ENCODE measurements at regions not wholly inside any gene's neighbourhood (a gene's known extent, or its start where the extent isn't known, plus 50 kb on each side); places are given as distances from the start of the nearest gene placed in this dataset.

GRCh38 chr13:90120026-90120425 is 1227.5 kb upstream of the MIR17HG start:
- Histone ChIP-seq H3K9ac (ENCODE audit: low read depth, low read length) (no peak overlapping the region), H3K9me3 (ENCODE audit: control insufficient read depth, insufficient read depth, low read length) (no peaks in the 10 kb centered on the region), H3K36me3 (ENCODE audit: insufficient read depth, low read length) (no peaks in the 10 kb centered on the region), H3K4me1 (ENCODE audit: insufficient read depth, low read length) (0 out of 2 replicates have a peak, but pooled peaks cover 5% of the 10 kb centered on the region)

GRCh38 chr13:90121784-90122183 is 1225.7 kb upstream of the MIR17HG start:
- Histone ChIP-seq H3K9ac (ENCODE audit: low read depth, low read length) (no peak overlapping the region), H3K36me3 (ENCODE audit: insufficient read depth, low read length) (no peaks in the 10 kb centered on the region), H3K4me1 (ENCODE audit: insufficient read depth, low read length) (0 out of 2 replicates have a peak, but pooled peaks cover 5% of the 10 kb centered on the region), H3K9me3 (ENCODE audit: control insufficient read depth, insufficient read depth, low read length) (no peaks in the 10 kb centered on the region)

GRCh38 chr13:90122531-90122930 is 1225.0 kb upstream of the MIR17HG start:
- Histone ChIP-seq H3K9me3 (ENCODE audit: control insufficient read depth, insufficient read depth, low read length) (no peaks in the 10 kb centered on the region), H3K9ac (ENCODE audit: low read depth, low read length) (no peak overlapping the region), H3K36me3 (ENCODE audit: insufficient read depth, low read length) (no peaks in the 10 kb centered on the region)

GRCh38 chr13:90135558-90135957 is 1211.9 kb upstream of the MIR17HG start:
- Histone ChIP-seq H3K9ac (ENCODE audit: low read depth, low read length) (no peak overlapping the region), H3K4me1 (ENCODE audit: insufficient read depth, low read length) (no peaks in the 10 kb centered on the region), H3K36me3 (ENCODE audit: insufficient read depth, low read length) (no peaks in the 10 kb centered on the region), H3K9me3 (ENCODE audit: control insufficient read depth, insufficient read depth, low read length) (no peaks in the 10 kb centered on the region)

More at GRCh38 chr13:90122531-90122930, 1225.0 kb upstream of the MIR17HG start:
- H3K4me1 ChIP-seq (ENCODE audit: insufficient read depth, low read length) = 0 out of 2 replicates have a peak, but pooled peaks cover 5% of the 10 kb centered on the region

- no peak overlapping the region for H3K9ac ChIP-seq (ENCODE audit: low read depth, low read length)
- no peaks in the 10 kb centered on the region for H3K4me1 ChIP-seq (ENCODE audit: insufficient read depth, low read length)
- no peaks in the 10 kb centered on the region for H3K9me3 ChIP-seq (ENCODE audit: control insufficient read depth, insufficient read depth, low read length)
- no peaks in the 10 kb centered on the region for H3K36me3 ChIP-seq (ENCODE audit: insufficient read depth, low read length)
Measured at GRCh38 chr13:90142251-90142650, 1205.2 kb upstream of the MIR17HG start.

GRCh38 chr13:90154311-90154960 is 1193.1 kb upstream of the MIR17HG start:
- H3K9ac ChIP-seq (ENCODE audit: low read depth, low read length) = no peak overlapping the region
- no peaks in the 10 kb centered on the region for H3K4me1 ChIP-seq (ENCODE audit: insufficient read depth, low read length)
- no peaks in the 10 kb centered on the region for H3K9me3 ChIP-seq (ENCODE audit: control insufficient read depth, insufficient read depth, low read length)
- no peaks in the 10 kb centered on the region for H3K36me3 ChIP-seq (ENCODE audit: insufficient read depth, low read length)

- Histone ChIP-seq H3K4me1 (ENCODE audit: insufficient read depth, low read length) (no peaks in the 10 kb centered on the region), H3K9me3 (ENCODE audit: control insufficient read depth, insufficient read depth, low read length) (no peaks in the 10 kb centered on the region), H3K9ac (ENCODE audit: low read depth, low read length) (no peak overlapping the region), H3K36me3 (ENCODE audit: insufficient read depth, low read length) (no peaks in the 10 kb centered on the region)
Measured at GRCh38 chr13:90156390-90156789, 1191.1 kb upstream of the MIR17HG start.

- no peaks in the 10 kb centered on the region for H3K4me1 ChIP-seq (ENCODE audit: insufficient read depth, low read length)
- H3K9me3 ChIP-seq (ENCODE audit: control insufficient read depth, insufficient read depth, low read length) = no peaks in the 10 kb centered on the region
- no peak overlapping the region for H3K9ac ChIP-seq (ENCODE audit: low read depth, low read length)
Measured at GRCh38 chr13:90168953-90169352, 1178.5 kb upstream of the MIR17HG start.

GRCh38 chr13:90170208-90170607 is 1177.3 kb upstream of the MIR17HG start:
- no peaks in the 10 kb centered on the region for H3K36me3 ChIP-seq (ENCODE audit: insufficient read depth, low read length)
- no peaks in the 10 kb centered on the region for H3K4me1 ChIP-seq (ENCODE audit: insufficient read depth, low read length)
- H3K9me3 ChIP-seq (ENCODE audit: control insufficient read depth, insufficient read depth, low read length) = no peaks in the 10 kb centered on the region
- no peak overlapping the region for H3K9ac ChIP-seq (ENCODE audit: low read depth, low read length)

More at GRCh38 chr13:90168953-90169352, 1178.5 kb upstream of the MIR17HG start:
- H3K36me3 ChIP-seq (ENCODE audit: insufficient read depth, low read length) = no peaks in the 10 kb centered on the region

GRCh38 chr13:90171649-90172048 is 1175.8 kb upstream of the MIR17HG start:
- no peaks in the 10 kb centered on the region for H3K9me3 ChIP-seq (ENCODE audit: control insufficient read depth, insufficient read depth, low read length)
- H3K9ac ChIP-seq (ENCODE audit: low read depth, low read length) = no peak overlapping the region
- H3K4me1 ChIP-seq (ENCODE audit: insufficient read depth, low read length) = no peaks in the 10 kb centered on the region
- no peaks in the 10 kb centered on the region for H3K36me3 ChIP-seq (ENCODE audit: insufficient read depth, low read length)

GRCh38 chr13:90177512-90177911 is 1170.0 kb upstream of the MIR17HG start:
- no peak overlapping the region for H3K9ac ChIP-seq (ENCODE audit: low read depth, low read length)
- H3K4me1 ChIP-seq (ENCODE audit: insufficient read depth, low read length) = no peaks in the 10 kb centered on the region
- H3K9me3 ChIP-seq (ENCODE audit: control insufficient read depth, insufficient read depth, low read length) = no peaks in the 10 kb centered on the region
- no peaks in the 10 kb centered on the region for H3K36me3 ChIP-seq (ENCODE audit: insufficient read depth, low read length)

- H3K4me1 ChIP-seq (ENCODE audit: insufficient read depth, low read length) = no peaks in the 10 kb centered on the region
- H3K9ac ChIP-seq (ENCODE audit: low read depth, low read length) = no peak overlapping the region
- H3K9me3 ChIP-seq (ENCODE audit: control insufficient read depth, insufficient read depth, low read length) = no peaks in the 10 kb centered on the region
- H3K36me3 ChIP-seq (ENCODE audit: insufficient read depth, low read length) = no peaks in the 10 kb centered on the region
Measured at GRCh38 chr13:90184355-90184754, 1163.1 kb upstream of the MIR17HG start.

GRCh38 chr13:90185734-90186133 is 1161.8 kb upstream of the MIR17HG start:
- Histone ChIP-seq H3K9me3 (ENCODE audit: control insufficient read depth, insufficient read depth, low read length) (no peaks in the 10 kb centered on the region), H3K9ac (ENCODE audit: low read depth, low read length) (no peak overlapping the region), H3K36me3 (ENCODE audit: insufficient read depth, low read length) (no peaks in the 10 kb centered on the region), H3K4me1 (ENCODE audit: insufficient read depth, low read length) (no peaks in the 10 kb centered on the region)

- H3K4me1 ChIP-seq (ENCODE audit: insufficient read depth, low read length) = no peaks in the 10 kb centered on the region
- no peaks in the 10 kb centered on the region for H3K36me3 ChIP-seq (ENCODE audit: insufficient read depth, low read length)
- no peak overlapping the region for H3K9ac ChIP-seq (ENCODE audit: low read depth, low read length)
- H3K9me3 ChIP-seq (ENCODE audit: control insufficient read depth, insufficient read depth, low read length) = no peaks in the 10 kb centered on the region
Measured at GRCh38 chr13:90187478-90188350, 1159.8 kb upstream of the MIR17HG start.

- H3K4me1 ChIP-seq (ENCODE audit: insufficient read depth, low read length) = no peaks in the 10 kb centered on the region
- no peaks in the 10 kb centered on the region for H3K36me3 ChIP-seq (ENCODE audit: insufficient read depth, low read length)
- H3K9me3 ChIP-seq (ENCODE audit: control insufficient read depth, insufficient read depth, low read length) = no peaks in the 10 kb centered on the region
- H3K9ac ChIP-seq (ENCODE audit: low read depth, low read length) = no peak overlapping the region
Measured at GRCh38 chr13:90188351-90188636, 1159.2 kb upstream of the MIR17HG start.

Measured in ES-I3 (cell line).